ENCODE measurements at regions not wholly inside any gene's neighbourhood (a gene's known extent, or its start where the extent isn't known, plus 50 kb on each side); places are given as distances from the start of the nearest gene placed in this dataset.

DNA sequence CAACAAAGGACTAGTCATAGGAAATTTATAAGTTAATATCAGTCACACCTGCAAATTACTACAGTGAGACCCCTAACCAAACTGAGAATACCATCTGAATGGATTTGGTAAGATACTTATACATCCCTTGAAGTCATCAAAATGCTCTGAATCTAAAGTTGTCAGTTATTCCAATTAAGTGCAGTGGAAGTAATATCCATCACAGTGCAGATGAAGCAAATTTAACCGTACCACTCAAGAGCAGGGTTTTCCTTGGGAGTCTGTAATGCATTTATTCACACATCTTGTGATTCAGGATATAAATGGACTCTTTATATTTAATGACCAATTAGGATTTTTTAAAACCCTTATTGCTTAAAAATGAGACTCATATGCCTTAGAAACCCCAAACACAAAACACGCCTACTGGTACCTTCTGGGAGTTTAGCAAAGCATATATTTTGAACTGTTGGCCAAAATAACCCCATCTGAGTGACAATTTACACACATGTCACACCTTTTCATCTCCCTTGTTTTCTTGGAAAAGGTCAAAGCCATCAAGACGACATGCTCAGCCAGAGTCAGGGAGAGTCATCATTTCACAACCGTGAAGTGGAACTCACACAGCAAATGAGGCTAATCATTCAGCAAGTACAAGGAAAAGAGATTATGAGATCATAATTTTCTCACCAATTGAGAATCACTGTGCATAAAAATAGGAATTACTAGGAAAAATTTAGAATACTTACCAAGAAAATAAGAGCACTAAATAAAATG lies 303.7 kb downstream of the HNRNPD start:
- TF ChIP-seq, protein P1, sequence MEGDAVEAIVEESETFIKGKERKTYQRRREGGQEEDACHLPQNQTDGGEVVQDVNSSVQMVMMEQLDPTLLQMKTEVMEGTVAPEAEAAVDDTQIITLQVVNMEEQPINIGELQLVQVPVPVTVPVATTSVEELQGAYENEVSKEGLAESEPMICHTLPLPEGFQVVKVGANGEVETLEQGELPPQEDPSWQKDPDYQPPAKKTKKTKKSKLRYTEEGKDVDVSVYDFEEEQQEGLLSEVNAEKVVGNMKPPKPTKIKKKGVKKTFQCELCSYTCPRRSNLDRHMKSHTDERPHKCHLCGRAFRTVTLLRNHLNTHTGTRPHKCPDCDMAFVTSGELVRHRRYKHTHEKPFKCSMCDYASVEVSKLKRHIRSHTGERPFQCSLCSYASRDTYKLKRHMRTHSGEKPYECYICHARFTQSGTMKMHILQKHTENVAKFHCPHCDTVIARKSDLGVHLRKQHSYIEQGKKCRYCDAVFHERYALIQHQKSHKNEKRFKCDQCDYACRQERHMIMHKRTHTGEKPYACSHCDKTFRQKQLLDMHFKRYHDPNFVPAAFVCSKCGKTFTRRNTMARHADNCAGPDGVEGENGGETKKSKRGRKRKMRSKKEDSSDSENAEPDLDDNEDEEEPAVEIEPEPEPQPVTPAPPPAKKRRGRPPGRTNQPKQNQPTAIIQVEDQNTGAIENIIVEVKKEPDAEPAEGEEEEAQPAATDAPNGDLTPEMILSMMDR (IDR thresholded peaks at IDR 0.05), result no peak
- no peak for TF ChIP-seq POLR2A (IDR thresholded peaks at IDR 0.05)
